Fibroblast of lung (primary cell): ENCODE measurements at regions not wholly inside any gene's neighbourhood (a gene's known extent, or its start where the extent isn't known, plus 50 kb on each side); places are given as distances from the start of the nearest gene placed in this dataset.

Experiments used
- EZH2 ChIP-seq: IDR thresholded peaks from 2 replicates; pipeline ENCODE4 v1.5.1; 2012; ENCODE audit warnings: low read length, control low read depth, mild to moderate bottlenecking; ENCODE audit errors: missing control alignments
- TF ChIP-seq, protein P1 (sequence below), 2 donors: IDR thresholded peaks in 1 of 2; conservative IDR thresholded peaks in 1 of 2; 1 replicate in 1 of 2; 2 replicates in 1 of 2; pipeline ENCODE4 v1.5.1; 2011 to 2012; ENCODE audit warnings: low read length in 2 of 2, control low read depth in 1 of 2, inconsistent platforms in 1 of 2, low read depth in 1 of 2, mild to moderate bottlenecking in 1 of 2

- TF ChIP-seq, protein P1, sequence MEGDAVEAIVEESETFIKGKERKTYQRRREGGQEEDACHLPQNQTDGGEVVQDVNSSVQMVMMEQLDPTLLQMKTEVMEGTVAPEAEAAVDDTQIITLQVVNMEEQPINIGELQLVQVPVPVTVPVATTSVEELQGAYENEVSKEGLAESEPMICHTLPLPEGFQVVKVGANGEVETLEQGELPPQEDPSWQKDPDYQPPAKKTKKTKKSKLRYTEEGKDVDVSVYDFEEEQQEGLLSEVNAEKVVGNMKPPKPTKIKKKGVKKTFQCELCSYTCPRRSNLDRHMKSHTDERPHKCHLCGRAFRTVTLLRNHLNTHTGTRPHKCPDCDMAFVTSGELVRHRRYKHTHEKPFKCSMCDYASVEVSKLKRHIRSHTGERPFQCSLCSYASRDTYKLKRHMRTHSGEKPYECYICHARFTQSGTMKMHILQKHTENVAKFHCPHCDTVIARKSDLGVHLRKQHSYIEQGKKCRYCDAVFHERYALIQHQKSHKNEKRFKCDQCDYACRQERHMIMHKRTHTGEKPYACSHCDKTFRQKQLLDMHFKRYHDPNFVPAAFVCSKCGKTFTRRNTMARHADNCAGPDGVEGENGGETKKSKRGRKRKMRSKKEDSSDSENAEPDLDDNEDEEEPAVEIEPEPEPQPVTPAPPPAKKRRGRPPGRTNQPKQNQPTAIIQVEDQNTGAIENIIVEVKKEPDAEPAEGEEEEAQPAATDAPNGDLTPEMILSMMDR (conservative IDR thresholded peaks at IDR 0.05 in 1 of 2, IDR thresholded peaks at IDR 0.05 in 1 of 2; ENCODE audit: low read depth in 1 of 2, low read length in 2 of 2) = no peak
- TF ChIP-seq EZH2 = no peak
Measured at GRCh38 chr10:2948127-2948854, 119.1 kb upstream of the PFKP start.
